Stimulated activated naive CD8-positive, alpha-beta T cell treated with anti-CD3 and anti-CD28 coated beads, Interleukin-15, amount 100 ng/mL, for 72 hours (primary cell): ENCODE measurements at regions not wholly inside any gene's neighbourhood (a gene's known extent, or its start where the extent isn't known, plus 50 kb on each side); places are given as distances from the start of the nearest gene placed in this dataset.
"Not testable (repeated sequence)": the region's sequence is repeated elsewhere in the genome, so short reads cannot be mapped to it uniquely, and the experiment has no call there.

Experiments
- ATAC-seq: fragments of 150-1000 bp; cut with Tn5 transposase; 2 replicates; pipeline ENCODE4 v1.10.0; 2021; ENCODE audit warnings: mild to moderate bottlenecking, moderate library complexity
- DNase-seq, 2 donors: peaks; one replicate each; pipeline ENCODE4 v3.0.0; 2021 to 2022
- H3K27ac Mint-ChIP-seq, 2 donors: one replicate each; pipeline ENCODE4 v1.8.0; 2022; ENCODE audit warnings: mild to moderate bottlenecking in 2 of 2, mixed read lengths in 2 of 2, moderate library complexity in 2 of 2
- H3K27me3 Mint-ChIP-seq: one replicate; pipeline ENCODE4 v1.8.0; 2022; ENCODE audit warnings: mixed read lengths
- H3K4me1 Mint-ChIP-seq: one replicate; pipeline ENCODE4 v1.8.0; 2022; ENCODE audit warnings: mild to moderate bottlenecking, mixed read lengths
- H3K4me3 Mint-ChIP-seq, 2 donors: one replicate each; pipeline ENCODE4 v1.8.0; 2022; ENCODE audit warnings: mild to moderate bottlenecking in 2 of 2, mixed read lengths in 2 of 2, moderate library complexity in 1 of 2
- H3K9me3 Mint-ChIP-seq, 2 donors: one replicate each; pipeline ENCODE4 v1.8.0; 2022; ENCODE audit warnings: mixed read lengths in 2 of 2

DNA sequence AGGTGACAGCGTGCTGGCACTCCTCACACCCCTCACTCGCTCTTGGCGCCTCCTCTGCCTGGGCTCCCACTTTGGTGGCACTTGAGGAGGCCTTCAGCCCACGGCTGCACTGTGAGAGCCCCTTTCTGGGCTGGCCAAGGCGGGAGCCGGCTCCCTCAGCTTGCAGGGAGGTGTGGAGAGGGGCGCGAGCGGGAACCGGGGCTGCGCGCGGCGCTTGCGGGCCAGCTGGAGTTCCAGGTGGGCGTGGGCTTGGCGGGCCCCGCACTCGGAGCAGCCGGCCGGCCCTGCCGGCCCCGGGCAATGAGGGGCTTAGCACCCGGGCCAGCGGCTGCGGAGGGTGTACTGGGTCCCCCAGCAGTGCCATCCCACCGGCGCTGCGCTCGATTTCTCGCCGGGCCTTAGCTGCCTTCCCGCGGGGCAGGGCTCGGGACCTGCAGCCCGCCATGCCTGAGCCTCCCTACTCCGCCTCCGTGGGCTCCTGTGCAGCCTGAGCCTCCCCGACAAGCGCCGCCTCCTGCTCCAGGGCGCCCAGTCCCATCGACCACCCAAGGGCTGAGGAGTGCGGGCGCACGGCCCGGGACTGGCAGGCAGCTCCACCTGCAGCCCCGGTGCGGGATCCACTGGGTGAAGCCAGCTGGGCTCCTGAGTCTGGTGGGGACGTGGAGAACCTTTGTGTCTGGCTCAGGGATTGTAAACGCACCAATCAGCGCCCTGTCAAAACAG, 247.7 kb upstream of the SLIT2 start:
- ATAC-seq, H3K27me3 Mint-ChIP-seq, DNase-seq, H3K4me3 Mint-ChIP-seq, H3K27ac Mint-ChIP-seq, H3K4me1 Mint-ChIP-seq: not testable (repeated sequence)
- peaks cover 9 to 11% of the 10 kb centered on the region in 2 donors for H3K9me3 Mint-ChIP-seq

DNA sequence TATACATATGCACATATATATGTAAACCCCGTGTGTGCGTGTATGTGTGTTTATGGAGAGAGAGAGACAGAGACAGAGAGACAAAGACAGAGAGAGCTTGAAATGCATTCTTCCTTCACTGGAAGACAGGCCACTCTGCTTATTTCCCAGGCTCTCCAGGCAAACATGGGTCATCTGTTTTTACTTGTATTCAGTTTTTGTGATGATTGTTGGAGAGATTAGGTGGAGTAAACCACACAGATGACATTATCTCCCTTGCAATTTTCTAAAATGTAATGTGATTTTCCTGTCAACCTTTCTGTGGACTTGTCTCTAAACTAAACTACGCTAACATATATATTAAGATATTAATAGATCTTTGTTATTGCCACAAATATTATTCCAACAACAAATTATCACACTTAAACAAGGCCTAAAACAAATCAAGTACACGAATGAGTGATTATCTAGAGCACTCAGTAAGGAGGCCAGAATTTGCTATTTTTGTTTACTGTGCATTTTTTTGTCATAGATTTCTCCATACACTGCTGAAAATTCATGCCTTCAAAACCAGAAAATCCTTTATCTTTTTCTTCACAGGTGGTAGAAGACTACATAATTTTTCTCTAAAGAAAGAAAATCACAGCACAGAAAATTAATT, 251.8 kb upstream of the SLIT2 start:
- Mint-ChIP-seq H3K27me3 (no peaks in the 10 kb centered on the region), H3K4me3 (no peak overlapping the region), H3K27ac (no peak overlapping the region), H3K9me3 (peaks cover 7 to 9% of the 10 kb centered on the region in 2 donors), H3K4me1 (no peaks in the 10 kb centered on the region)
- DNase-seq = no peak
- no peak for ATAC-seq

DNA sequence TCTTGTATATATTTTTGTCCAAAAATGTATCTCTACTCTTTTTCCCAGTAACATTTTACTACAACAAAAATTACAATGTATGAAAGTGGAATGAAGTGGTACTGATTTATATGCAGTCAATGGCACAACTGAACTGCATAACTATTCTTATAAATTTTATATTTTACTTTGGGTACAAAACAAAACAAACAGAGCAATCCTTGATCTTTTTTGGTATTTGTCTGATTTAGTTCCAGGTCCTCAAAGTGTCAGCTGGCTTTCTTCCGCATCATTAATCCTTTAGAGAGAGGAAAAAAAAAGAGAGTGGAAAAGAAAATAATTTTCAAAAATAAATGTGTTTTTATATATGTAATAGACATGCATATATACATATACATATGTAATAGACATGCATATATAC, 252.4 kb upstream of the SLIT2 start:
- ATAC-seq = no peak
- no peaks in the 10 kb centered on the region for H3K27me3 Mint-ChIP-seq
- H3K27ac Mint-ChIP-seq = no peak overlapping the region
- peaks cover 7 to 9% of the 10 kb centered on the region in 2 donors for H3K9me3 Mint-ChIP-seq
- no peaks in the 10 kb centered on the region for H3K4me1 Mint-ChIP-seq
- no peak overlapping the region for H3K4me3 Mint-ChIP-seq
- no peak for DNase-seq

DNA sequence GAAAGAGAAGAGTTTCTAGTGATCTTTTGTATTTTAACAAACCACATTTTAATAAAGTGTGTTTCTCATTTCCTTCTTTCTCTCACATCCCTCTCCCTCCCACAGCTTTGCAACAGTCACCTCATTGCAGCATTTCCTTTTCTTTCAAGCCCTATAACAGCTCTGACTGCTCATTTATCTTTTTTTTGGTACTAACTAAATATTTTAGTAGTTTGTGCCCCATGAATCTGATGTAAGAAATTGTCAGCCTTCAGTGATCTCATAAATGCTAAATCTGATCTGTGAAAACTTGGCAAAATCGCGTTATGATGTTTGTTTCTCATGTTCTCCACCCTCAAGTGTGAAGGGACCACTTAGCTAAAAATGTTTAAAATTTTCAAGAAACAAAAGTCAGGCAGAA, 258.5 kb upstream of the SLIT2 start:
- Mint-ChIP-seq H3K27ac (no peak overlapping the region), H3K9me3 (peaks cover 0 to 7% of the 10 kb centered on the region in 2 donors), H3K27me3 (no peaks in the 10 kb centered on the region), H3K4me1 (no peaks in the 10 kb centered on the region), H3K4me3 (no peak overlapping the region)
- ATAC-seq = no peak
- DNase-seq = no peak

DNA sequence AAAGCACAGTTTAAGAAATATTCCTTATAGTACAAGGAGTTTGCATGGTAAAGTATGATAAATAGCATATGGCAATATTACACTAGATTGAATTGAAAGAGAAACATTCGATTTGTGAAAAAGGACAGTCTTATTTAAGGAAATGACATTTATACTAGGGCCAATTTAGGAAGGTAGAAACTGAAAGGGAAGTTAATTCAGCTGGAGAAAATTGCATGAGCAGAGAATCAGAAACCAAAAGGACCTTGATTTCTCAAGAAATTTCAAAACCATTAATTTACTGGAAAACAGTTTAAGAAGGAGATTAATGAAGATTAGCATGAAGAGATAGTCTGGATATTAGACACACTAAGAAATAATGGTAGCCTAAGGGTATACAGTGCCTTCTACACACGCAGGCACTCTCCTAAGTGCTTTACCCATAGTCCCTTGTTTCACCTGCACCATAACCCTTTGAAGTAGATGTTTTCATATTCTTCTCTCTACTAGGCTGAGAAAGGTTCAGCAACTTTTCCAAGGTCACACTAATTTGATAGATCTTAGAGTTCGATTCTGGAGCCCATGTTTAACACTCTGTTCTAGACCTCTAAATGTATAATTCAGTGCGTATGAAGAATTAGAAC, 259.1 kb upstream of the SLIT2 start:
- H3K9me3 Mint-ChIP-seq = peaks cover 6 to 7% of the 10 kb centered on the region in 2 donors
- H3K27me3 Mint-ChIP-seq = no peaks in the 10 kb centered on the region
- H3K27ac Mint-ChIP-seq = no peak overlapping the region
- no peak overlapping the region for H3K4me3 Mint-ChIP-seq
- ATAC-seq = no peak
- DNase-seq = no peak
- H3K4me1 Mint-ChIP-seq = no peaks in the 10 kb centered on the region

DNA sequence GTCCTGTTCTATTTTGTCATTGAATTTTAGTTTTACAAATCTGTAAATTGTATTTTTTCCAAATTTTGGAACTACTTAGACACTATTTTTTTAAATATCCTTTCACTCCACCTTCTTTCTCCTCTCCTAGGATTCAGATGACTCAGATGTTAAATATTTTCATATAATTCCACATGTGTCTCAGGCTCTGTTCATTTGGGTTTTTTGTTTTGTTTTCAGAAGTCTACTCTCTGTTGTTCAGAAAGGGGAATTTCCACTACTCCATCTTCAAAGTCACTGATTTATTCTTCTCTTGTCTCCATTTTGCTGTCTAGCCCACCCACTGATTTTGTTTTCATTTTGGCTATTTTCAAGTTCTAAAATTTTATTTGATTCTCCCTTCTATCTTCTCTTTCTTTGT, 264.0 kb upstream of the SLIT2 start:
- DNase-seq (no peak), ATAC-seq (no peak)
- Mint-ChIP-seq H3K4me3 (no peak overlapping the region), H3K4me1 (no peaks in the 10 kb centered on the region), H3K9me3 (peaks cover 7 to 15% of the 10 kb centered on the region in 2 donors), H3K27ac (no peak overlapping the region), H3K27me3 (no peaks in the 10 kb centered on the region)

DNA sequence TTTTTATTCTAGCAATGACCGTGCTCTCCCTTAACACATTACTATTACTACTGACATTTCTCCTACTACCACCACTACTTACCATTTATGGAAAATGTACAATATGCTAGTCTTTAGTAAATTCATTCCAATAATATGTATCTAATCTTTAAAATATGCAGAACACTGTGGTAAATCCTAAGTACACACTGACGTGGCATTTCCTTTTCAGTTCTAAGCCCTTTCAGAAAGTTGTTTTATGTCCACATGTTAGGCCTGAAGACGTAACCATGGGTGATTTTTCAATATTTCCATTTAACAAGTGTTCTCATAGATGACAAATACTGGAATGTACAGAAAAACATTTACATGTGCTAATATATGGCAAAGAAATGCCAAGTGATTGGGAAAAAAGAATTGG, 268.6 kb upstream of the SLIT2 start:
- Mint-ChIP-seq H3K4me1 (no peaks in the 10 kb centered on the region), H3K9me3 (peaks cover 19 to 21% of the 10 kb centered on the region in 2 donors), H3K27me3 (no peaks in the 10 kb centered on the region), H3K27ac (no peak overlapping the region), H3K4me3 (no peak overlapping the region)
- ATAC-seq = no peak
- no peak for DNase-seq

DNA sequence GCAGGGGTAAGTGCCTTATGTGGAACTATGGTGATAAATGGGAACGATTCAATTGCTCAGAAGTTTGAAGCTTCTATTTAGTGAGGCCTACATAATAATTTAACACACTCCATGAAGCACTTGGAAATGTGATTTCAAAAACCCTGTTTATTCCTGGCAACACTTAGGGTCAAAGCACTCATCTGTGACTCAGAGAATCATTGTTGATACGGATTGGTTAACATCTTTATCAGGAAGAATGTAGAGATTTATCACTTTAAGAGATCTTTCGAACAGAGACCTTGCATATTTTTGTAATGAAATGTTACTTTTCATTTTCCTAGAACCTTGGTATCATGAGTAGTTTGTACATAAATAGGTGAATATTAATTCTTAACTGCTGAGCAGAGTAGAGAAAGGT, 269.1 kb upstream of the SLIT2 start:
- DNase-seq = no peak
- H3K4me3 Mint-ChIP-seq = no peak overlapping the region
- ATAC-seq = no peak
- H3K27me3 Mint-ChIP-seq = no peaks in the 10 kb centered on the region
- H3K9me3 Mint-ChIP-seq = peaks cover 18 to 24% of the 10 kb centered on the region in 2 donors
- H3K27ac Mint-ChIP-seq = no peak overlapping the region
- H3K4me1 Mint-ChIP-seq = no peaks in the 10 kb centered on the region

DNA sequence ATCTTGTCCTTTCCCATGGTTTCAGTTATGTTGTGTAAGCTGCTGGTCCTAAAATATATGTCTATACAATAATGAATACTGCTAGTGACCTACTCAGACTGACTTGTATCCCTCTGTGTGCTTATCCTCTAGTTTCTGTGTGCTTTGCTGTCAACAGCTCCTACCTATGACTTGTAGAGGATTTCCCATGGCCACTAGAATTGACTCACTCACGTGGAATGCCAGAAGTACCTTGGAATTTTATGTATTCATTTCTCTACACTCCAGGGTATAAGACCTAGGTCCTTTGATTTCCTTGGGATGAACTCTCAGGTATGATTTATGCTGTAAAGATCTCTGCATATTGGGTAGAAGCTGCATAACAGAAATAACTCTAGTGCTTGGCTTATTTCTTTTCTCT, 279.9 kb upstream of the SLIT2 start:
- no peak overlapping the region for H3K27ac Mint-ChIP-seq
- ATAC-seq = no peak
- no peak for DNase-seq
- no peak overlapping the region for H3K4me3 Mint-ChIP-seq
- no peaks in the 10 kb centered on the region for H3K4me1 Mint-ChIP-seq
- H3K27me3 Mint-ChIP-seq = no peaks in the 10 kb centered on the region
- H3K9me3 Mint-ChIP-seq = peaks cover 12 to 14% of the 10 kb centered on the region in 2 donors

DNA sequence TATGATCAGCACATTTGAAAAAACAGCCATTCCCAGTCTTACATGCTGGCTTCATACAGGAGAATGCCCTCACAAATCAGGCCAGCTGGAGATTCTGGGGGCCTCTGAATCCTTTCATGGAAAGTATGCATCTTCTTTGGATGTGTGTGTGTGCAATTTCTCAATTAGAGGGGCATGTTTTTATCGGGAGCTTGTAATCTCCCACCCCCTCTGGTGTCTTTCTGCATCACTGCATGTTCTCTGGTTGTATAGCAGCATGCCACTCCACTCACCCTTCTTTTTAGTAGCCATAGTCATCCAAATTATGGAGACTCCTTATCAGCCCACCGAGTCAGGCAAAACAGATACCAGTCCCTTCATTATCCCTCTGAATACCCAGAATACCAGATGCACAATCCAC, 282.2 kb upstream of the SLIT2 start:
- Mint-ChIP-seq H3K4me1 (no peaks in the 10 kb centered on the region), H3K27ac (no peak overlapping the region), H3K27me3 (no peaks in the 10 kb centered on the region), H3K4me3 (no peak overlapping the region), H3K9me3 (peaks cover 10 to 13% of the 10 kb centered on the region in 2 donors)
- DNase-seq = no peak
- ATAC-seq = no peak

DNA sequence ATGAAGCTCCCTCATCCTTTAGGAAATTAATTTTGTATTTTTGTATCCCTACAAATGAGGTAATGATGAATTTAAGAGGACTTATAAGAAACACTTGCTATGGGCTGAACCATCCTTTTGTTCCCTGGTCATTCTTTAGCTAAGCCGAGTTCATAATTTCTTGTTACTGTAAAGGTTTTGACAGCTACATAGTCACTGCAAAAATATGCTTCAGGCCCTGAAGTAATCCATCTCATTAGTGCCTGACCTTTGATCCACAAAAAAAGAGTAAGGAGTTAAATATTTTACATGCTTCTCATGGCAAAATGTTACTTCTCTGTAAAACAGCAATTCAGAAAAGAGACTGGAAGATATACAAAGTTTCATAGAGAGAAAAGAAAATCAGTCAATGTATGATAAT, 290.6 kb upstream of the SLIT2 start:
- ATAC-seq (no peak), DNase-seq (no peak)
- H3K9me3 Mint-ChIP-seq = peaks cover 0 to 2% of the 10 kb centered on the region in 2 donors
- no peaks in the 10 kb centered on the region for H3K27me3 Mint-ChIP-seq
- H3K4me1 Mint-ChIP-seq = no peaks in the 10 kb centered on the region
- no peak overlapping the region for H3K27ac Mint-ChIP-seq
- H3K4me3 Mint-ChIP-seq = no peak overlapping the region

DNA sequence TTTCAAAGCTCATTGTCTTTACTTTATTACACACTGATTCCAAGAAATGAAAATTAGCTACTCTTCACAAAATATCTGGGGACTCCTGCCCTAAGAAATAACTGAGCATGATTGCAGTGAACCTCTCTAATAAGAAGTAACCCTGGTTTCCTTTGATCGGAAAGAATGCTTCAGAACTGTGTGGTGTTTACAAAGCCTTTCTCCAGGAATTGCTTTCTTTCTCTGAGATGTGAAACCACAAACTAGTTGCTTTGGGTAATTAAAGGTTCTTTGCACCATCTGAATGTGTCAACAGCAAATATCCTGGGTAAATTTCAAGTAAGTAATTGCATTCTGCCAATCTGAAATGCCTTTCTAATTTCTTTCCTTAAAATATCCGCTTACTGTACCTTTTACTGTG, 292.9 kb upstream of the SLIT2 start:
- Mint-ChIP-seq H3K9me3 (no peaks in the 10 kb centered on the region), H3K4me1 (no peaks in the 10 kb centered on the region), H3K4me3 (no peak overlapping the region), H3K27ac (no peak overlapping the region), H3K27me3 (no peaks in the 10 kb centered on the region)
- DNase-seq (no peak), ATAC-seq (no peak)

DNA sequence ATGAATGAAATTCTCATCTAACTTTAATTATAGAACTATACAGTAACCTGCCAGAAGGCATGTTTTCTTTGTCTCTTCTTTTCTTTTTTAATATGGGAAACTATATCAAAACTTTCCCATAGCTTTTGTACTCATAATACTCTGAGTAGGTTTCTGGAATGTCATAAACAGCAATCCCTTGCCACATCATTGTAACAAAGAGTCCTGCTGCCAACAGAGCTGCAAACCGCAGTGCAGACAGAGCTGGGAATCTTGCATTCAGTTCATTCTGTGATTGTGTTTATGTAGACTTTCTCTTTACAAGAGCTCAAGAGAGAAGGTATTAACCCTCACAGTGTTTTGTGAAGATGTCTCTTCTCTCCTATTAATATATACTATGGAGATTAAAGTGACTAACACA, 304.4 kb upstream of the SLIT2 start:
- Mint-ChIP-seq H3K4me3 (no peak overlapping the region), H3K27ac (no peak overlapping the region), H3K27me3 (no peaks in the 10 kb centered on the region), H3K9me3 (peaks cover 7 to 23% of the 10 kb centered on the region in 2 donors), H3K4me1 (no peaks in the 10 kb centered on the region)
- DNase-seq (no peak), ATAC-seq (no peak)

DNA sequence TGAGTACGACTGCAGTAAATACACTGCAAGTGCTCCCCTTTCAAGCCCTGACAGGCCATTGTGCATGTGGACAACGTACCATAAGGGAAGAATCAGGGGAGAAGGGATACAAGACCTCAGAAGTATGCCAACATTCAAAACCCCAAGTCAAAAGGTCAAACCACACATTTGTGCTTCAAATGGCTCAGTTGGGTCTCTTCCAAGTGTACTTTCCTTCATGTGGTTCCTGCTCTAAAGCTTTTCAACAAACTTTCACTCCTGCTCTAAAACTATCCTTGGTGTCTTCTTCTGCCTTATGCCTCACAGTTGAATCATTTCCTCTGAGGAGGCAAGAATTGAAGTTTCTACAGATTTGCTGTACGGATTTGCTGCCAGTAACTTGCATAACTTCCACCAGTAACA, 305.7 kb upstream of the SLIT2 start:
- ATAC-seq = no peak

DNA sequence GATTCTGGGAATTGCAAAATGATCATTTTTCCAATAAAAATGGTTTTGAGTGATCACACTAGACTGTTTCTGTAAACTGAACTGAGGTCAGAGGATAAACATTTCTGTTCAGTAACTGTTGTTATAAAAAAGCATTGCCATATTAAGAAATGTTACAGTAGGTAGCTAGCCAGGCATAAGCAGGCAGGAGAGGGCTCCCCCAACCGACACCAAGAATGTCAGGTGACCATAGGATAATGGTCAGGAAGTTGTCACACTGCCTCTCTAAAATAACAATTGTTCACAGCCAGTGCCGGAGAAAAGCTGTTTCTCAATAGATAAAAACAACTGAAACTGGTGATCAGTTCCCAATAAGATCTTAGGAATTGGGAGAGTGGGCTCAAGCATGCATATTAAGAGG, 306.2 kb upstream of the SLIT2 start:
- no peak overlapping the region for H3K4me3 Mint-ChIP-seq
- no peaks in the 10 kb centered on the region for H3K4me1 Mint-ChIP-seq
- no peaks in the 10 kb centered on the region for H3K27me3 Mint-ChIP-seq
- H3K9me3 Mint-ChIP-seq = peaks cover 7 to 23% of the 10 kb centered on the region in 2 donors
- no peak for DNase-seq
- no peak for ATAC-seq
- no peak overlapping the region for H3K27ac Mint-ChIP-seq

More for the DNA sequence above, 305.7 kb upstream of the SLIT2 start:
- no peak overlapping the region for H3K4me3 Mint-ChIP-seq
- H3K9me3 Mint-ChIP-seq = peaks cover 7 to 23% of the 10 kb centered on the region in 2 donors
- no peak overlapping the region for H3K27ac Mint-ChIP-seq
- H3K27me3 Mint-ChIP-seq = no peaks in the 10 kb centered on the region
- no peak for DNase-seq
- H3K4me1 Mint-ChIP-seq = no peaks in the 10 kb centered on the region

DNA sequence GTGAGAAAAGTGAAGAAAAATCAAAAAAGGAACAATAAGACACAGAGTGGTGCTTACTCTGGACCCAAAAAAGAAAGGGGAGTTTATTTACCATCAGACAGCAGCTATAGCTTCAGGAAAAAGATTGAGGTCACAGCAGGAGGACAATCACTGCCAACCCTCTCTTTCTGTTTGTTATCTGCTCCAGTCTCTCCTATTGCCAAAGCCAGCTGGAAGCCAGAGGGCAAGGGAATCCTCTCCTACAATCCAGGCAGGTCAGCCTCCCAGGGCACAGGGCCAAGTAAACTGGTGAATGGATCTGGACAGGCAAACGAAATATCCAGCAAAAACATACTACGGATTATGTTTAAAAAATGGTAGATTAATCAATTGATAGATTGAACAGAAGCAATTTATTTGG, 306.9 kb upstream of the SLIT2 start:
- H3K4me3 Mint-ChIP-seq = no peak overlapping the region
- ATAC-seq (no peak), DNase-seq (no peak)
- no peaks in the 10 kb centered on the region for H3K4me1 Mint-ChIP-seq
- no peak overlapping the region for H3K27ac Mint-ChIP-seq
- peaks cover 7 to 23% of the 10 kb centered on the region in 2 donors for H3K9me3 Mint-ChIP-seq
- no peaks in the 10 kb centered on the region for H3K27me3 Mint-ChIP-seq
